BLaER1 (cell line): ENCODE measurements at regions not wholly inside any gene's neighbourhood (a gene's known extent, or its start where the extent isn't known, plus 50 kb on each side); places are given as distances from the start of the nearest gene placed in this dataset.

Experiments
- H3K27ac ChIP-seq: shearing (Covaris generic); formaldehyde crosslinking; 2 replicates; pipeline ENCODE4 v1.8.1; 2022
- H3K27me3 ChIP-seq: shearing (Covaris generic); formaldehyde crosslinking; 2 replicates; pipeline ENCODE4 v1.8.1; 2022
- H3K36me3 ChIP-seq: shearing (Covaris generic); formaldehyde crosslinking; 2 replicates; pipeline ENCODE4 v1.8.1; 2022
- H3K4me1 ChIP-seq: shearing (Covaris generic); formaldehyde crosslinking; 2 replicates; pipeline ENCODE4 v1.8.1; 2022
- H3K4me2 ChIP-seq: shearing (Covaris generic); formaldehyde crosslinking; 2 replicates; pipeline ENCODE4 v1.8.1; 2022
- H3K4me3 ChIP-seq: shearing (Covaris generic); formaldehyde crosslinking; 2 replicates; pipeline ENCODE4 v1.8.1; 2022
- H3K9ac ChIP-seq: shearing (Covaris generic); formaldehyde crosslinking; 2 replicates; pipeline ENCODE4 v1.8.1; 2022
- H3K9me3 ChIP-seq: shearing (Covaris generic); formaldehyde crosslinking; 2 replicates; pipeline ENCODE4 v1.8.1; 2022
- H4K20me1 ChIP-seq: shearing (Covaris generic); formaldehyde crosslinking; 2 replicates; pipeline ENCODE4 v1.8.1; 2022
- Cebpa-rat ChIP-seq: shearing (Covaris generic); IDR thresholded peaks from 2 replicates; pipeline ENCODE4 v1.8.1; 2022

DNA sequence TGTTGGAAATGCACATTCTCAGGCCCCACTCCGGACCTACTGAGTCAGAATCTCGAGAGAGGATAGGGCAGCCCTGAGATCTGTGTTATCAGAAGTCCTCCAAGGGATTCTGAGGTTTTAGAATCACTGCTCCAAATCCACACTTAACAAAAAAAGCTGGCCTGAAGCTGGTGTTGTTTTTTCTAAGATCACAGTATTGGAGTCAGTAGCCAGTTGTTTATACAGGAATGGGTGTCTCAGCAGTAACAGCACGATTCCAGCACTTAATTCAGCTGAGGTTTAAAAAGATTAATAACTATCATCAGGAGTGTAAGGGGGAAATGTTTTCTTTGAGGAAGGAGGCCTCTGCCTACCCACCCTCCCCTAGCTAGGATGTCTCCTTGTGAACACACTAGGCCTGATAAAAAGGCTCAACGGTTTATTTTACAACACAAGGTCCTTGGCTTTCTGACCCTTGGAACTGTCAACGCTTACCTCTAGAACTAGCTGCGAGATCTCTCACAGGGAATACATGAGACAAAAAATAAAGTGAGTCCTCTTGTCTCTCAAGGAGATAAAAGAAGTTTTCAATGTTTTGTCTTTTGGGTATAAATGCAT lies 505.4 kb downstream of the CD83 start:
- H4K20me1 ChIP-seq, result no peaks in the 10 kb centered on the region
- H3K4me1 ChIP-seq, result peaks cover 35% of the 10 kb centered on the region
- TF ChIP-seq Cebpa-rat, result no peak
- peaks cover 7% of the 10 kb centered on the region for H3K9me3 ChIP-seq
- H3K4me3 ChIP-seq, result no peak overlapping the region
- H3K27ac ChIP-seq, result no peak overlapping the region
- no peaks in the 10 kb centered on the region for H3K27me3 ChIP-seq
- no peak overlapping the region for H3K9ac ChIP-seq
- peak overlapping the region; percentile 50; the same call in 1 of the 2 replicates for H3K4me2 ChIP-seq
- no peaks in the 10 kb centered on the region for H3K36me3 ChIP-seq

GRCh38 chr6:14625173-14625895 lies 507.8 kb downstream of the CD83 start:
- no peak overlapping the region for H3K4me2 ChIP-seq
- H3K4me1 ChIP-seq, result peaks cover 35% of the 10 kb centered on the region
- no peaks in the 10 kb centered on the region for H4K20me1 ChIP-seq
- peaks cover 23% of the 10 kb centered on the region for H3K9me3 ChIP-seq
- no peak overlapping the region for H3K4me3 ChIP-seq
- H3K36me3 ChIP-seq, result no peaks in the 10 kb centered on the region
- TF ChIP-seq Cebpa-rat, result no peak
- no peak overlapping the region for H3K27ac ChIP-seq
- H3K9ac ChIP-seq, result no peak overlapping the region
- no peaks in the 10 kb centered on the region for H3K27me3 ChIP-seq

DNA sequence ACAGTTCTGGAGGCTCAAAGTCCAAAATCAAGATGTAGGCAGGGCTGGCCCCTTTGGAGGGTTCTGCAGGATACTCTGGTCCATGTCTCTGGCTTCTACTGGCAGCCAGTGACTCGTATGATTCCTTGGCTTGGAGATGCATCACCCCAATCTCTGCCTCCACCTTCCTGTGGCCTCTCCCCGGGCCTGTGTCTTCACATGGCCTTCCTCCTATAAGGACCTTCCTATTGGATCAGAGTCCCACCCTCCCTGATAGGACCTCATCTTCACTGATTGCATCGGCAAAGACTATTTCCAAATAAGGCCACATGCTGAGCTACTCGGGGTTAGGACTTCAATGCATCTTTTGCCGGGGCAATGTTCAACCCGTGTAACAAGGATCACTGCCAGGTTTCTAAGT lies 509.0 kb downstream of the CD83 start:
- Histone ChIP-seq H3K4me1 (peaks cover 24% of the 10 kb centered on the region), H4K20me1 (no peaks in the 10 kb centered on the region), H3K9ac (no peak overlapping the region), H3K4me3 (no peak overlapping the region), H3K27me3 (no peaks in the 10 kb centered on the region), H3K4me2 (peak overlapping the region; percentile 30; the same call in 1 of the 2 replicates), H3K36me3 (no peaks in the 10 kb centered on the region), H3K9me3 (peaks cover 29% of the 10 kb centered on the region), H3K27ac (no peak overlapping the region)
- no peak for TF ChIP-seq Cebpa-rat

GRCh38 chr6:14630016-14630415 lies 512.4 kb downstream of the CD83 start:
- peaks cover 34% of the 10 kb centered on the region for H3K4me1 ChIP-seq
- TF ChIP-seq Cebpa-rat, result no peak
- H4K20me1 ChIP-seq, result no peaks in the 10 kb centered on the region
- H3K36me3 ChIP-seq, result no peaks in the 10 kb centered on the region
- H3K9me3 ChIP-seq, result peaks cover 29% of the 10 kb centered on the region
- H3K4me2 ChIP-seq, result no peak overlapping the region
- no peak overlapping the region for H3K4me3 ChIP-seq
- no peaks in the 10 kb centered on the region for H3K27me3 ChIP-seq
- H3K27ac ChIP-seq, result no peak overlapping the region
- no peak overlapping the region for H3K9ac ChIP-seq

DNA sequence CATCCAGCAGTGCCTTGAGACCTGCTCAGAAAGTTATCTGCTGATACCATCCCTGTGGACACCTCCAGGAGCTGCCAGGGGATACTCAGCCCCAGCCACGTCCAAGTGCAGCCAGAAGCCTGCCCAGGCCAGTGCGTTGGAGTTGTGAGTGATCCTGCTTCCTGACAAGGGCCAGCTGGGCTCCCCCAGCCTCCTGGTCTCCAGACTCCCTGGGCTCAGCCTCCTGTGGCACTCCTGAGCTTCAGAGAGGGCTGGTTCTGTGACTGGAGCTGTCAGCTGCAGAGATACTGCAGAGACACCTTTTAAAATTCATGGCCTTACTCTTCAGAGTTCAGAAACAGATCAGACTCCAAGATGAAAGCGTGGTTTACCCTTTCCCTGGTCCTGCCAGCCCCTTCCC lies 515.9 kb downstream of the CD83 start:
- peaks cover 21% of the 10 kb centered on the region for H3K9me3 ChIP-seq
- no peak for TF ChIP-seq Cebpa-rat
- no peaks in the 10 kb centered on the region for H4K20me1 ChIP-seq
- no peak overlapping the region for H3K27ac ChIP-seq
- H3K9ac ChIP-seq, result no peak overlapping the region
- H3K36me3 ChIP-seq, result no peaks in the 10 kb centered on the region
- no peaks in the 10 kb centered on the region for H3K27me3 ChIP-seq
- H3K4me2 ChIP-seq, result peak overlapping the region; percentile 86
- H3K4me1 ChIP-seq, result peaks cover 57% of the 10 kb centered on the region
- no peak overlapping the region for H3K4me3 ChIP-seq

- no peaks in the 10 kb centered on the region for H3K27me3 ChIP-seq
- H3K9ac ChIP-seq, result no peak overlapping the region; the same call in 1 of the 2 replicates
- peaks cover 63% of the 10 kb centered on the region for H3K4me1 ChIP-seq
- TF ChIP-seq Cebpa-rat, result no peak
- no peak overlapping the region for H3K4me3 ChIP-seq
- no peak overlapping the region for H3K27ac ChIP-seq
- peaks cover 15% of the 10 kb centered on the region for H3K9me3 ChIP-seq
- no peaks in the 10 kb centered on the region for H4K20me1 ChIP-seq
- peak overlapping the region; percentile 86 for H3K4me2 ChIP-seq
- no peaks in the 10 kb centered on the region for H3K36me3 ChIP-seq
Measured at GRCh38 chr6:14634072-14634471, 516.5 kb downstream of the CD83 start.

GRCh38 chr6:14635195-14635594 lies 517.6 kb downstream of the CD83 start:
- peak overlapping the region; percentile 36; the same call in 1 of the 2 replicates for H3K27ac ChIP-seq
- no peak overlapping the region for H3K9ac ChIP-seq
- no peaks in the 10 kb centered on the region for H3K36me3 ChIP-seq
- no peaks in the 10 kb centered on the region for H3K27me3 ChIP-seq
- peak overlapping the region; percentile 86 for H3K4me2 ChIP-seq
- TF ChIP-seq Cebpa-rat, result no peak
- no peak overlapping the region for H3K4me3 ChIP-seq
- H4K20me1 ChIP-seq, result no peaks in the 10 kb centered on the region
- H3K9me3 ChIP-seq, result peaks cover 7% of the 10 kb centered on the region
- peaks cover 74% of the 10 kb centered on the region for H3K4me1 ChIP-seq

DNA sequence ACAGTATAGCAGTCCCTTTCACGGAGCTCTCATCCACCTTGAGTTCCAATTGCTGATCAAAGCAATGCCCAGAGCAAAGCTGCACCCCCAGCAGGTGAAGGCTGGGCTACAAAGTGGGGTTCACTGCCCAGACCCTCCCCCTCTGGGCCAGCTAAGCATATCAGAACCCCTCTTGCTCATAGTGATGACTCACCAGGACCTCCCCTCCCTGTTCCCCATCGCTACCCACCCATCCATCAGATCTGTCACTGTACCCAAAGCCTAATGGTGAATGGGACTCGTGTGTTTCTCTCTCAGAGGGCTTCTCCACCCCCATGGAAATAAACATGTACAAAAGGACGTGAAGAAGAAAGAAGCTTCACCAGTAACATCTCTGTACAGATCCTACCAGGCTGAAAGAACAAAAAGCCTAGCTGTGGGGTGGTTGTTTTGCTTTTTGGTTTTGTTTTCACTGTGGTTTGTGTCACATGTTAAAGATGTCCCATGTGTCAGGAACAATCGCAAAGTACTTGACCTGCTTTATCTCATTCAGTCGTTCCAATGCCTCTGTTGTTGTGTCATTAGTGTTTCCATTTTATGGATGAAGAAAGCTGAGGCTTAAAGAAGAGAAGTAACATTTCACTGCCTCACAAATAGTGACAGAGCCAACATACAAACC lies 518.5 kb downstream of the CD83 start:
- peaks cover 83% of the 10 kb centered on the region for H3K4me1 ChIP-seq
- H3K4me2 ChIP-seq, result peak overlapping the region; percentile 86
- no peaks in the 10 kb centered on the region for H3K36me3 ChIP-seq
- H3K27me3 ChIP-seq, result no peaks in the 10 kb centered on the region
- no peaks in the 10 kb centered on the region for H3K9me3 ChIP-seq
- peak overlapping the region; percentile 87 for H3K27ac ChIP-seq
- no peak for TF ChIP-seq Cebpa-rat
- H3K9ac ChIP-seq, result peak overlapping the region; percentile 7; the same call in 1 of the 2 replicates
- no peaks in the 10 kb centered on the region for H4K20me1 ChIP-seq
- no peak overlapping the region for H3K4me3 ChIP-seq

GRCh38 chr6:14638435-14638905 lies 520.9 kb downstream of the CD83 start:
- H4K20me1 ChIP-seq, result no peaks in the 10 kb centered on the region
- no peaks in the 10 kb centered on the region for H3K27me3 ChIP-seq
- peak overlapping the region; percentile 74 for H3K9ac ChIP-seq
- no peaks in the 10 kb centered on the region for H3K9me3 ChIP-seq
- peaks cover 93% of the 10 kb centered on the region for H3K4me1 ChIP-seq
- peak overlapping the region; percentile 86 for H3K4me2 ChIP-seq
- H3K27ac ChIP-seq, result peak overlapping the region; percentile 87
- TF ChIP-seq Cebpa-rat, result no peak
- H3K4me3 ChIP-seq, result peak overlapping the region; percentile 56
- no peaks in the 10 kb centered on the region for H3K36me3 ChIP-seq
